HepG2 (cell line): ENCODE measurements at regions not wholly inside any gene's neighbourhood (a gene's known extent, or its start where the extent isn't known, plus 50 kb on each side); places are given as distances from the start of the nearest gene placed in this dataset.

Source experiments
- ATAC-seq: fragments of 200-7000 bp; cut with Tn5 transposase; 3 replicates; pipeline ENCODE4 v1.9.1; 2020; ENCODE audit warnings: mild to moderate bottlenecking, moderate library complexity
- BruUV-seq: library from RNA; stranded (reverse); fragments of 400-500 nt; replicated peaks from 2 replicates; lab custom pipeline; 2021; lab: Mats Ljungman, UMichigan
- CTCF ChIA-PET: fragments of 300-600 bp; formaldehyde crosslinking; extraction: SDS; loops from one replicate; lab custom pipeline; 2021; ENCODE audit warnings: low total read pairs, inconsistent platforms, low intra/inter-chr PET ratio; lab: Yijun Ruan, JAX
- POLR2A ChIA-PET: fragments of 350-600 bp; sonication (Branson Sonifier 250); formaldehyde crosslinking; loops from one replicate; lab custom pipeline; 2020; ENCODE audit warnings: antibody characterized with exemption, inconsistent platforms; lab: Yijun Ruan, JAX
- DNase-seq: peaks from one replicate; pipeline ENCODE4 v3.0.0-alpha.2; 2015; ENCODE audit warnings: low spot score
- FAIRE-seq: peaks from 3 replicates; lab custom pipeline; 2011; peaks lifted over from hg19 to GRCh38; lab: Jason Lieb, UNC
- H2AFZ ChIP-seq: one replicate; pipeline ENCODE4 v1.6.1; 2011; ENCODE audit warnings: low read length, inconsistent platforms
- H3K27ac ChIP-seq: fragments of 300-600 bp; 3 replicates; pipeline ENCODE4 v1.8.0; 2011; ENCODE audit warnings: mixed run types, mild to moderate bottlenecking, mixed read lengths, low read length, inconsistent platforms; ENCODE audit not compliant: insufficient read depth; ENCODE audit errors: extremely low read length
- H3K27me3 ChIP-seq, 2 experiments: fragments of 200-600 bp in 1 of 2; 2 replicates in 1 of 2; 3 replicates in 1 of 2; pipeline versions ENCODE4 v1.6.0 to v1.8.0; 2011; ENCODE audit warnings: low read length in 2 of 2, mild to moderate bottlenecking in 2 of 2, moderate library complexity in 2 of 2, inconsistent platforms in 1 of 2; ENCODE audit not compliant: insufficient read depth in 2 of 2, control insufficient read depth in 1 of 2
- H3K36me3 ChIP-seq, 2 experiments: fragments of 200-600 bp in 1 of 2; replicated peaks in 1 of 2; 2 replicates in 1 of 2; 3 replicates in 1 of 2; pipeline versions ENCODE4 v1.5.1 to v1.8.0; 2011; ENCODE audit warnings: low read length in 2 of 2, inconsistent platforms in 1 of 2; ENCODE audit not compliant: insufficient read depth in 2 of 2, control insufficient read depth in 1 of 2
- H3K4me1 ChIP-seq: 2 replicates; pipeline ENCODE4 v1.5.1; 2012; ENCODE audit warnings: low read length, inconsistent platforms; ENCODE audit not compliant: insufficient read depth
- H3K4me2 ChIP-seq: 2 replicates; pipeline ENCODE4 v1.6.0; 2011; ENCODE audit warnings: low read depth, low read length, inconsistent platforms
- H3K4me3 ChIP-seq, 3 experiments: fragments of 200-600 bp in 1 of 3; sonication (generic), shearing (Covaris generic) in 1 of 3; replicated peaks in 1 of 3; 2 replicates each; pipeline ENCODE4 v1.5.1; 2011 to 2016; ENCODE audit warnings: low read length in 3 of 3, inconsistent platforms in 2 of 3, low read depth in 2 of 3, mild to moderate bottlenecking in 2 of 3, control low read depth in 1 of 3, mixed read lengths in 1 of 3; ENCODE audit not compliant: insufficient read depth in 1 of 3
- H3K79me2 ChIP-seq: one replicate; pipeline ENCODE4 v1.6.1; 2011; ENCODE audit warnings: low read length, inconsistent platforms; ENCODE audit not compliant: insufficient read depth
- H3K9ac ChIP-seq: 2 replicates; pipeline ENCODE4 v1.6.0; 2011; ENCODE audit warnings: mild to moderate bottlenecking, low read depth, low read length, inconsistent platforms; ENCODE audit not compliant: insufficient read depth
- H3K9me3 ChIP-seq: 2 replicates; pipeline ENCODE4 v1.5.1; 2012; ENCODE audit warnings: mild to moderate bottlenecking, low read length
- H4K20me1 ChIP-seq: 2 replicates; pipeline ENCODE4 v1.6.0; 2011; ENCODE audit warnings: inconsistent platforms, mild to moderate bottlenecking, low read length, moderate library complexity; ENCODE audit not compliant: insufficient read depth
- CBX5 ChIP-seq: sonication (generic); formaldehyde crosslinking; IDR thresholded peaks from 2 replicates; pipeline ENCODE4 v1.4.0; 2020; ENCODE audit warnings: missing genetic modification reagents, borderline replicate concordance
- FLYWCH1 ChIP-seq: sonication (generic); formaldehyde crosslinking; IDR thresholded peaks from 2 replicates; pipeline ENCODE4 v1.8.1; 2023; ENCODE audit warnings: mild to moderate bottlenecking, missing genetic modification reagents
- GLI4 ChIP-seq: sonication (generic); formaldehyde crosslinking; IDR thresholded peaks from 2 replicates; pipeline ENCODE4 v1.5.1; 2020; ENCODE audit warnings: missing genetic modification reagents, mild to moderate bottlenecking, moderate library complexity, borderline replicate concordance
- GLMP ChIP-seq: sonication (generic); formaldehyde crosslinking; IDR thresholded peaks from 2 replicates; pipeline ENCODE4 v1.9.0; 2021; ENCODE audit warnings: missing genetic modification reagents, mild to moderate bottlenecking, borderline replicate concordance
- HNRNPH1 ChIP-seq: fragments of 200-400 bp; formaldehyde crosslinking; optimal IDR thresholded peaks from 2 replicates; pipeline ENCODE3; 2017; ENCODE audit warnings: mild to moderate bottlenecking, low read depth, low read length
- HOMEZ ChIP-seq: IDR thresholded peaks from 2 replicates; pipeline ENCODE4 v1.6.1; 2016; ENCODE audit warnings: low read depth
- JARID2 ChIP-seq: sonication (generic); formaldehyde crosslinking; IDR thresholded peaks from 2 replicates; pipeline ENCODE4 v1.8.1; 2023; ENCODE audit warnings: missing genetic modification reagents, inconsistent platforms; ENCODE audit not compliant: insufficient replicate concordance
- MED8 ChIP-seq: sonication (generic); formaldehyde crosslinking; IDR thresholded peaks from 2 replicates; pipeline ENCODE4 v1.8.1; 2023; ENCODE audit warnings: mild to moderate bottlenecking, missing genetic modification reagents; ENCODE audit not compliant: insufficient replicate concordance
- NR0B2 ChIP-seq: sonication (generic); formaldehyde crosslinking; IDR thresholded peaks from 2 replicates; pipeline ENCODE4 v1.4.0; 2020; ENCODE audit warnings: mild to moderate bottlenecking, missing genetic modification reagents
- PAX8 ChIP-seq: sonication (generic); formaldehyde crosslinking; IDR thresholded peaks from 2 replicates; pipeline ENCODE4 v1.8.0; 2022; ENCODE audit warnings: mild to moderate bottlenecking, missing genetic modification reagents, borderline replicate concordance
- RAD21 ChIP-seq: fragments of 450-650 bp; formaldehyde crosslinking; IDR thresholded peaks from 2 replicates; pipeline ENCODE4 v1.5.0; 2020; ENCODE audit warnings: mild to moderate bottlenecking
- RARA ChIP-seq: IDR thresholded peaks from 2 replicates; pipeline ENCODE4 v1.6.1; 2016; ENCODE audit warnings: missing genetic modification reagents, missing compliant biosample characterization
- ZBTB21 ChIP-seq: sonication (generic); formaldehyde crosslinking; IDR thresholded peaks from 2 replicates; pipeline ENCODE4 v1.4.0; 2020; ENCODE audit warnings: missing genetic modification reagents
- ZNF160 ChIP-seq: sonication (generic); formaldehyde crosslinking; IDR thresholded peaks from 2 replicates; pipeline ENCODE4 v1.8.0; 2022; ENCODE audit warnings: mild to moderate bottlenecking, inconsistent platforms, missing genetic modification reagents
- ZNF280D ChIP-seq: sonication (generic); formaldehyde crosslinking; IDR thresholded peaks from 2 replicates; pipeline ENCODE4 v1.5.1; 2020; ENCODE audit warnings: mild to moderate bottlenecking, missing genetic modification reagents
- ZNF333 ChIP-seq: sonication (generic); formaldehyde crosslinking; IDR thresholded peaks from 2 replicates; pipeline ENCODE4 v1.4.0; 2020; ENCODE audit warnings: mild to moderate bottlenecking, missing genetic modification reagents, borderline replicate concordance
- ZNF879 ChIP-seq: sonication (generic); formaldehyde crosslinking; IDR thresholded peaks from 2 replicates; pipeline ENCODE4 v1.8.1; 2023; ENCODE audit warnings: missing genetic modification reagents
- WGBS: methylation state at CpG from one replicate; pipeline ENCODE4 v1.1.6; 2017; ENCODE audit warnings: low lambda C conversion rate; 5-methylcytosine and 5-hydroxymethylcytosine counted together
- in situ Hi-C: cut with HindIII; loops from 2 replicates; pipeline ENCODE4 v1.10.0; 2017; ENCODE audit warnings: low pct_unique_long_range_greater_than_20kb; ENCODE audit not compliant: extremely low pct_ligation_motif_present
- intact Hi-C: fragments of 100-400 bp; cut with micrococcal nuclease; formaldehyde crosslinking; loops from one replicate; pipeline ENCODE4 v1.10.0; 2022; ENCODE audit not compliant: unreplicated experiment

- H3K36me3 ChIP-seq = no peaks in the 10 kb centered on the region
- H3K27me3 ChIP-seq = no peaks in the 10 kb centered on the region
- H3K4me2 ChIP-seq = no peak overlapping the region
- no TSS peak for BruUV-seq
- H3K4me1 ChIP-seq = no peaks in the 10 kb centered on the region
- ChIA-PET POLR2A (no interaction called here), CTCF (no interaction called here)
- WGBS = 20% methylated on average over 2 of the region's 2 CpGs
- ATAC-seq = no peak
- H2AFZ ChIP-seq = no peak overlapping the region
- TF ChIP-seq GLMP (CRISPR knock-in tag) (no peak), PAX8 (CRISPR knock-in tag) (no peak), GLI4 (CRISPR knock-in tag) (no peak), CBX5 (CRISPR knock-in tag) (no peak), ZNF879 (CRISPR knock-in tag) (no peak), ZNF333 (CRISPR knock-in tag) (no peak), ZNF280D (no peak), MED8 (CRISPR knock-in tag) (no peak), RAD21 (no peak), ZBTB21 (CRISPR knock-in tag) (no peak), ZNF160 (CRISPR knock-in tag) (no peak), HOMEZ (CRISPR knock-in tag) (no peak), RARA (CRISPR knock-in tag) (no peak), FLYWCH1 (CRISPR knock-in tag) (no peak), HNRNPH1 (no peak), JARID2 (CRISPR knock-in tag) (no peak), NR0B2 (no peak)
- no peak for DNase-seq
- H3K79me2 ChIP-seq = no peaks in the 10 kb centered on the region
- no peak overlapping the region for H3K9ac ChIP-seq
- no peak for FAIRE-seq
- no peaks in the 10 kb centered on the region for H4K20me1 ChIP-seq
- H3K27ac ChIP-seq = no peak overlapping the region
- no peak overlapping the region for H3K4me3 ChIP-seq
- H3K9me3 ChIP-seq = peaks cover 83% of the 10 kb centered on the region
- in situ Hi-C loops (no loop called here), intact Hi-C loops (no loop called here)
Measured at GRCh38 chr7:10222976-10223375, 750.7 kb upstream of the PHF14 start.
